Astrocyte (in vitro differentiated cells and primary cell): ENCODE measurements at regions not wholly inside any gene's neighbourhood (a gene's known extent, or its start where the extent isn't known, plus 50 kb on each side); places are given as distances from the start of the nearest gene placed in this dataset.

Experiments
- DNase-seq: peaks from one replicate; pipeline ENCODE4 v3.0.0-alpha.2; 2010; ENCODE audit warnings: low read depth
- FAIRE-seq: peaks from 2 replicates; lab custom pipeline; 2011; peaks lifted over from hg19 to GRCh38; lab: Jason Lieb, UNC
- H2AFZ ChIP-seq: 2 replicates; pipeline ENCODE4 v1.6.0; 2012; ENCODE audit warnings: low read depth, low read length, inconsistent platforms
- H3K27ac ChIP-seq: 2 replicates; pipeline ENCODE4 v1.5.1; 2011; ENCODE audit warnings: low read depth, low read length, inconsistent platforms
- H3K27me3 ChIP-seq: 2 replicates; pipeline ENCODE4 v1.6.0; 2011; ENCODE audit warnings: low read length, inconsistent platforms; ENCODE audit not compliant: insufficient read depth
- H3K36me3 ChIP-seq: 2 replicates; pipeline ENCODE4 v1.5.1; 2011; ENCODE audit warnings: low read length, inconsistent platforms; ENCODE audit not compliant: insufficient read depth
- H3K4me1 ChIP-seq: 2 replicates; pipeline ENCODE4 v1.5.1; 2011; ENCODE audit warnings: low read length, inconsistent platforms; ENCODE audit not compliant: insufficient read depth
- H3K4me2 ChIP-seq: 2 replicates; pipeline ENCODE4 v1.6.0; 2012; ENCODE audit warnings: low read length, inconsistent platforms
- H3K4me3 ChIP-seq: 2 replicates; pipeline ENCODE4 v1.5.1; 2011; ENCODE audit warnings: low read depth, mild to moderate bottlenecking, low read length, inconsistent platforms; ENCODE audit not compliant: insufficient read depth
- H3K79me2 ChIP-seq: 2 replicates; pipeline ENCODE4 v1.6.0; 2012; ENCODE audit warnings: mild to moderate bottlenecking, low read length, inconsistent platforms; ENCODE audit not compliant: insufficient read depth
- H3K9ac ChIP-seq: 2 replicates; pipeline ENCODE4 v1.6.0; 2012; ENCODE audit warnings: mild to moderate bottlenecking, low read length, inconsistent platforms
- H3K9me3 ChIP-seq: 2 replicates; pipeline ENCODE4 v1.5.1; 2012; ENCODE audit warnings: low read depth, mild to moderate bottlenecking, low read length, inconsistent platforms; ENCODE audit not compliant: insufficient read depth
- H4K20me1 ChIP-seq: 2 replicates; pipeline ENCODE4 v1.6.0; 2012; ENCODE audit warnings: low read length, inconsistent platforms; ENCODE audit not compliant: insufficient read depth
- H3K27ac Mint-ChIP-seq: one replicate; pipeline ENCODE4 v1.8.0; 2021; ENCODE audit warnings: mild to moderate bottlenecking, mixed read lengths; ENCODE audit not compliant: unreplicated experiment
- H3K27me3 Mint-ChIP-seq: one replicate; pipeline ENCODE4 v1.8.0; 2021; ENCODE audit warnings: low read depth, mixed read lengths; ENCODE audit not compliant: unreplicated experiment
- H3K36me3 Mint-ChIP-seq: one replicate; pipeline ENCODE4 v1.8.0; 2021; ENCODE audit warnings: low read depth, mixed read lengths; ENCODE audit not compliant: unreplicated experiment
- H3K4me1 Mint-ChIP-seq: one replicate; pipeline ENCODE4 v1.8.0; 2021; ENCODE audit warnings: low read depth, mixed read lengths; ENCODE audit not compliant: unreplicated experiment
- H3K4me3 Mint-ChIP-seq: one replicate; pipeline ENCODE4 v1.8.0; 2021; ENCODE audit warnings: mild to moderate bottlenecking, moderate library complexity, mixed read lengths; ENCODE audit not compliant: unreplicated experiment
- H3K9me3 Mint-ChIP-seq: one replicate; pipeline ENCODE4 v1.8.0; 2021; ENCODE audit warnings: mild to moderate bottlenecking, mixed read lengths; ENCODE audit not compliant: unreplicated experiment
- EZH2 ChIP-seq: IDR thresholded peaks from 2 replicates; pipeline ENCODE4 v1.6.1; 2012; ENCODE audit warnings: mild to moderate bottlenecking, low read length, inconsistent platforms; ENCODE audit not compliant: insufficient read depth
- TF ChIP-seq, protein P1 (sequence below): IDR thresholded peaks from 2 replicates; pipeline ENCODE4 v1.5.1; 2011; ENCODE audit warnings: low read depth, mild to moderate bottlenecking, inconsistent platforms, low read length, moderate library complexity; ENCODE audit not compliant: insufficient read depth

GRCh38 chr6:154942770-154943169 is 52.3 kb upstream of the TIAM2 start:
- H3K27ac Mint-ChIP-seq, result no peak overlapping the region
- no peak for TF ChIP-seq EZH2
- TF ChIP-seq, protein P1, sequence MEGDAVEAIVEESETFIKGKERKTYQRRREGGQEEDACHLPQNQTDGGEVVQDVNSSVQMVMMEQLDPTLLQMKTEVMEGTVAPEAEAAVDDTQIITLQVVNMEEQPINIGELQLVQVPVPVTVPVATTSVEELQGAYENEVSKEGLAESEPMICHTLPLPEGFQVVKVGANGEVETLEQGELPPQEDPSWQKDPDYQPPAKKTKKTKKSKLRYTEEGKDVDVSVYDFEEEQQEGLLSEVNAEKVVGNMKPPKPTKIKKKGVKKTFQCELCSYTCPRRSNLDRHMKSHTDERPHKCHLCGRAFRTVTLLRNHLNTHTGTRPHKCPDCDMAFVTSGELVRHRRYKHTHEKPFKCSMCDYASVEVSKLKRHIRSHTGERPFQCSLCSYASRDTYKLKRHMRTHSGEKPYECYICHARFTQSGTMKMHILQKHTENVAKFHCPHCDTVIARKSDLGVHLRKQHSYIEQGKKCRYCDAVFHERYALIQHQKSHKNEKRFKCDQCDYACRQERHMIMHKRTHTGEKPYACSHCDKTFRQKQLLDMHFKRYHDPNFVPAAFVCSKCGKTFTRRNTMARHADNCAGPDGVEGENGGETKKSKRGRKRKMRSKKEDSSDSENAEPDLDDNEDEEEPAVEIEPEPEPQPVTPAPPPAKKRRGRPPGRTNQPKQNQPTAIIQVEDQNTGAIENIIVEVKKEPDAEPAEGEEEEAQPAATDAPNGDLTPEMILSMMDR, result no peak
- no peaks in the 10 kb centered on the region for H3K4me1 Mint-ChIP-seq
- H3K9me3 Mint-ChIP-seq, result no peaks in the 10 kb centered on the region
- no peak overlapping the region for H3K4me2 ChIP-seq
- no peak overlapping the region for H2AFZ ChIP-seq
- DNase-seq (no peak), FAIRE-seq (no peak)
- no peak overlapping the region for H3K4me3 Mint-ChIP-seq
- H3K79me2 ChIP-seq, result no peaks in the 10 kb centered on the region
- H3K27me3 Mint-ChIP-seq, result peaks cover 2% of the 10 kb centered on the region
- no peaks in the 10 kb centered on the region for H4K20me1 ChIP-seq
- H3K27me3 ChIP-seq, result no peaks in the 10 kb centered on the region
- H3K9ac ChIP-seq, result no peak overlapping the region
- H3K36me3 Mint-ChIP-seq, result peaks cover 6% of the 10 kb centered on the region
- no peaks in the 10 kb centered on the region for H3K9me3 ChIP-seq
- H3K4me1 ChIP-seq, result peaks cover 5% of the 10 kb centered on the region
- H3K36me3 ChIP-seq, result no peaks in the 10 kb centered on the region
- H3K27ac ChIP-seq, result no peak overlapping the region
- no peak overlapping the region for H3K4me3 ChIP-seq

DNA sequence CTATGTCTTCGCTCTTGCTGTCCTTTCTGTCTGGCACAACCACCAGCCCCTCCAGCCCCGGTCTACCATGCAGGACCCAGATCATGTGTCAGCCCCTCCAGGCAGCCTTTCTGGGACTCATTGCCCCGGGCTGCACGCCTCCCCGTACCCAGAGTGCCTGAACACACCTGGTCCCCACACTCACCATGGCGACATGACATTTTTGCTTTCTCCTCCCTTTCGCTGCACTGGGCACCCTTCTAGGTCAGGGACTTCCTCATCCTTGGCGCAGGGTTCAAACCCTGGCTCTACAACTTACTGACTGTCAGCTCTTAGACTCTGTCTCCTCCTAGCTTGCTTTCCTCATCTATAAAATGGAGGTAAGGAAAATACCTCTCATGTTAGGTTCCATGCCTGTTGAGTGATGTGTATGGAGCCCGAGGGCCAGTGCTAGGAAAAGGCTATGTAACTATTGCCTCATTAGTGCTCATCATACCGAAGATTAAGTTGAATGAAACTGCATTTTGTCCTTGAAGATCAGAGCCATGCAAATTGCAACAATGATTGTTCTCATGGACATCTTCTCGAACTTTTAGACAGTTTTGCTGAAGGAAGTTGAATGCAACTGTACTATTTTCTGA is 49.7 kb upstream of the TIAM2 start:
- Mint-ChIP-seq H3K4me3 (no peak overlapping the region), H3K9me3 (no peaks in the 10 kb centered on the region), H3K36me3 (peaks cover 6% of the 10 kb centered on the region), H3K27me3 (peaks cover 2% of the 10 kb centered on the region), H3K4me1 (no peaks in the 10 kb centered on the region), H3K27ac (peak overlapping the region; percentile 16)
- Histone ChIP-seq H3K9ac (no peak overlapping the region), H3K9me3 (no peaks in the 10 kb centered on the region), H3K27me3 (no peaks in the 10 kb centered on the region), H3K27ac (no peak overlapping the region), H4K20me1 (no peaks in the 10 kb centered on the region), H3K4me1 (no peaks in the 10 kb centered on the region), H2AFZ (no peak overlapping the region), H3K4me2 (no peak overlapping the region), H3K4me3 (no peak overlapping the region), H3K36me3 (no peaks in the 10 kb centered on the region), H3K79me2 (no peaks in the 10 kb centered on the region)
- FAIRE-seq (no peak), DNase-seq (no peak)
- TF ChIP-seq EZH2, result no peak
- TF ChIP-seq, protein P1, result no peak
